Inflammatory macrophage (primary cell): ENCODE measurements at regions not wholly inside any gene's neighbourhood (a gene's known extent, or its start where the extent isn't known, plus 50 kb on each side); places are given as distances from the start of the nearest gene placed in this dataset.

Experiments
- DNase-seq, 2 donors: peaks; one replicate each; pipeline ENCODE4 v3.0.0-alpha.2; 2020 to 2022

DNA sequence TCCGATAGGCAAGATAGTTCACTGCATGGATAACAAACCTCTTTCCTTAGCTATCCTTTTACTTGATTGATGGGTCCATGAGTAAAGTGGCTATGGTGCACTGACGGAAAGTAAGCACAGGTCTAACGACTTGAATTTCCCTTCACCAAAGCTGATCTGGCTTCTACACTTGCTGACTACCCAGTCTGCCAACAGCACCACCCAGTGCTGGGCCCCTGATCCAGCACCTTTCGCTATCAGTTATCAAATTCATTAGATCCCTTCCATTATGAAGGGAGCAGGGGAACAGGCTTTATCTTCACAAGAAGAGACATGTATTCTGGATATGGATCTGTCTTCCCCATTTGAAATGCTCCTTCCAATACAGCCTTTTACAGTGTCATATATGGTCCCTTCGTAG, 855.9 kb downstream of the GRID1 start:
- no peak for DNase-seq

DNA sequence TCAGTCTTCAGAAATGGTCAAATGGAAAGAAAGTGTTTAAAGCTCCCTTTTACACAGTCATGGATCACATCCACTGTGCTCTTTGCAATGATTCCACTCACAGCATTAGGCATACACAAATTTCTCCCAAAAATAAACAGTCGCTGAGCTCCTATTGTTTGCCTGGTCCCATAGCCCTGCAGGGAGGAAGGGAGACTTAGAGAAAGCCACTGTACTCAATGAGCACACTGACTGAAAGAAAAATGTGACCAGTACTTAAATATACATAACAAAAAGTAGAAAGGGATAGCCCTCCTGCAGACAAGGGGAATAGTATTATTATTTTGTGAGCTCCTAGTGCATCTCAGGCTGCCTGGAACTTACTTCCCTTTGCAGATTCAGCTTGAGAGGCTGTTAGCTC, 853.2 kb downstream of the GRID1 start:
- DNase-seq = no peak

DNA sequence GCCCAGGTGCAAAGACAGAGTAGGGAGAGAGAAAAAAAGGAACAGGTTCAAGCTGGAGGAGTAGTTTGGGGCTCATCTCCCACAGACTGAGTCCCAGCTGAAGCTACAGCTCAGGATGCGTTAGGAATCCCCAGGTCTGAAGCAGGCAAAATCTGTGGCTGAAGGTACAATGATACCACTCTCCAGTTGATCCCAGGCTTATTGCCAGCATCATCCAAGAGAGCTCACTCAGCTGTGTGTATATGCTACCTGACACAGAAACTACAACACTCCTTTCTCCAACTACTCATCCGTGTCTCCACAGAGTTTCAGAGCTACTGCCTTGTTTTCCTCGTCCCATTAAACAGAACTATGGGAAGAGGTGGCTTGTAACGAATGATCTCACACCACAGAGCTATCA, 851.3 kb downstream of the GRID1 start:
- no peak for DNase-seq

DNA sequence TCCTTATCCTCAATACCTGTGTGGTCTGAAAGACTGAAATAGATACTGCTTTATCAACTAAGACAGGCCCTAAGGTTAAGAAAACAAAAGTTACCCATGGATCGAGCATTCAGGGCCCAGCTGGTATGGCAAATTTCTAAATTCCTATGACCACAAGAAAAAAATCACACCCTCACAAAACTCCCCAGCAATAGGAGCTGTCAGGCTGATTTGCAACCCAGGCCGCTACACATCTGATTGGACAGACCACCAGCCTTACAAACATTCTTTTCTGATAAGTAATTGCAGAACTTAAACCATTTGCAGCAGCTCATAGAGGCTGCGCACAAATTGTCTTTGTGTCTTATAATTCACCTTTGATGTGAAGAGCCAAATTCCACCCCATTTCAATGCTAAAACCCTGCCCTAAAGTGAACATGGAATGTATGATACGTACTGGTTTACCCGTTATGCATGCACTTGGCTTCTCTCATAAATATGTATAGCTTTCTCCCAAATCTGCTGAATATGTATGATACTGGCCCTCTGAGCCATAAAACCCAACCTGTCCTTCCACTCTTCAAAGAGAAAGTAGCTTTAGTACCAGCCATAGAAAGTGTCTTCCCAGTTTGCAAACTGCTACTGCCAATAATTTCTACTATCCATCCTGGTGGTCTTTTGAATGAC, 842.5 kb downstream of the GRID1 start:
- DNase-seq = no peak

DNA sequence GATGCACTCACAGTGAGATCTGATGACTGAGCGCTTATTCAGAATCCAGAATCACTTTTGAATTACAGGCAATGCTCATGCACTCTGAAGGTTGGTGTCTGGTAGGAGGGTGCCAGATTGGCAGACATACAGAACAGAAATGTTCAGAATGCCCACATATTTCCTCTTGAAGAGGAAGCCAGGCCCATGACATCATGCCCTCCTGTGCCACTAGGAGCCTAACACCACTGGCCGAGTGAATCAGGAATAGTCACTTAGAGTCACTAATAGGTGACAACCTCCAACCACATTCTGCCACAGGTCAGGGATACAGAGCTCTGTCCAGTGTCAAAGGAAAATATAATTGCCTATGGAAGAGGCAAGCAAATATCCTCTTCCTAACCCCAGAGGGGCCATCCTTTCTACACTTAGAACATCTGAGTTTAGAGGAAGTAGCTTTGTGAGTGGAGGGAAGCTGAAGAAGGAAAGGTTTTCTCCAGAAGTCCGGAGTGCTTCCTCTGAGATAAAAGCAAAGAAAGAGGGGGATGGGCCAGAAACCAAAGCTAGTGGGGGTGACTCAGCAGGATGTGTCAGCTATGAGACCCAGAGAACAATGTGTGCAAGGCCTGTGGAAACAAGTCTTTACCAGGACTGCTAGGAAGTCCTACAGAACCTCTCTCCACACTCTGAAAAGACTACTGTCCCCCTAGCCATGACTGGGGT, 838.8 kb downstream of the GRID1 start:
- DNase-seq = no peak

DNA sequence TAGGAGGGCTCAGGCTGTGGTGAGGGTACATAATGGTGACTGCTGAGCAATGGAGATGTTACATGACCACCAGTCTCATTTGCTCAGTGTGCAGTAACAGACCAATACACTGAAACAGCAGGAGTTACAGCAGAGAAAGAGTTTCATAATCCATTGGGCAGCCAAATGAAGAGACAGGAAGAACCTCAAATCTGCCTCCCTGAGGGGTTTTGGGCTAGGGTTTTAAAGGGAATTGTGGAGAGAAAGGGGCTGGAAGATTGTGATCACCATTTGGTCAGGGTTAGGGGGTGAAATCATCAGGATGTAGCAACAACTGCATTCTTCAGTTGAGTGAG, 838.3 kb downstream of the GRID1 start:
- DNase-seq = no peak

DNA sequence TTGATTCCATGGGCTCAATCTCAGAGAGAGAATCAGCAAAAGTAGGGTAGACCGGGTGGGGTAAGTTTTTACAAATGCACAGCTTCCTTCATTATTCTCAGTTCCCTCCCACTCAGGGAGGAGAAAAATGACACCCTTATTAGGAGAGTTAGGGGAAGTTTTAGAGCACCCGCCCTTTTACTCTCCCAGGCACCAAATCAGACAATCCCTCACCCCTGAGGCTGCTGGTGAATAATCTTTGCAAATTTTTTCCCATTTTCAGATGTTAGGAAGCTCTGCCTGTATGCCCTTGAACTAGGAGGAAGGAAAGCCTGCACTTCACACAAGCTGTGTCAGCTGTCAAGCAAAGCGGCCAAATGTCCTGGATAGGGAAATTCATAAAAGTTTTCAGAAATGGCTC, 834.9 kb downstream of the GRID1 start:
- no peak for DNase-seq

DNA sequence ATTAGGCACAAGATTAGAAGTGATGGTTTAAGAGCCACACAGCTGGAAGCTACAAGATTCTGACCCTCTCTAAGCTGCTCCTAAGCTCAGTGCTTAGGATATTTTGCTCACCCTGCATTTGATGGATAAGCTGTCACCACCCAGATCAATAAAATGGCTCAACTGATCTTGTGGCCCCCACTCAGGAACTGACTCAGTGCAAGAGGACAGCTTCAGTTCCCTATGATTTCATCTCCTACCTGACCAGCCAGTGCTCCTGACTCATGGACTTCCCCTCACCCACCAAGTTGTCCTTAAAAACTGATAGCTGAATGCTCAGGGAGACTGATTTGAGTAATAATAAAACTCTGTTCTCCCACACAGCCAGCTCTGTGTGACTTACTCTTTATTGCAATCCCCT, 833.8 kb downstream of the GRID1 start:
- DNase-seq = no peak

DNA sequence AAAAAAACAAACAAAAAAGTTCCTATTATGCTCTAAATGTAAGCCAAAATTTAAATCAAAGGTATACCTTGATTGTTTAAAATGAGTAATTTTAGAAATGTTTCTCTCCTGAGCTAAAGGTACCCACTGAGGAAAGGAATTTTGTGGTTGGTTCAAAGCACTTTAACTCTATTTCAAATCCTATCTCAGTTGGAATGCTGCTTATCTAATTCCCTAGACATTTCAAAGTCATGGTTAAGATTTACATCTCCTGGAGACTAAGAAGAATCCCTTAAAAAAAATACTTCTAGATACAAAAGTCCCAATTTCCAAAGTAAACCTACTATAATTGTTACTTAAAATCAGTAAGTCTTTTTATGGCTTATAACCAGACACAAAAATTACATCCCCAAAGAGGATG, 830.7 kb downstream of the GRID1 start:
- no peak for DNase-seq

DNA sequence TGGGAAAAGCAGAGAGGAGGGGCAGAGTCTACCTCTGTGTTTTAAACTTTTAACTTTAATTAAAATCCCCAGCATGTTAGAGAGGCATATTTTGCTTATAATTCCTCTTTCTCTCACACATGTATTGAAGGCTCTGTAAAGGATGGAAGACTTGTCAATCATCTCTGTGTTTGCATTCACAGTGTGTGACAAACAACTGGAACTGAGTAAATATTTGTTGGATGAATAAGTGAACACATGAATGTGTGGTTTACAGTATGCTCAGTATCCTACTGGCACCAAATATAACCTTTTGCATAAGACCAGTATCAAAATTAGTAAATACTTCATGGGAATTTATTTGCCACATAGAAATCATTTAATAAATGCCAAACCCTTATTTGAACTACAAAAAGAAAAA, 829.0 kb downstream of the GRID1 start:
- no peak for DNase-seq

DNA sequence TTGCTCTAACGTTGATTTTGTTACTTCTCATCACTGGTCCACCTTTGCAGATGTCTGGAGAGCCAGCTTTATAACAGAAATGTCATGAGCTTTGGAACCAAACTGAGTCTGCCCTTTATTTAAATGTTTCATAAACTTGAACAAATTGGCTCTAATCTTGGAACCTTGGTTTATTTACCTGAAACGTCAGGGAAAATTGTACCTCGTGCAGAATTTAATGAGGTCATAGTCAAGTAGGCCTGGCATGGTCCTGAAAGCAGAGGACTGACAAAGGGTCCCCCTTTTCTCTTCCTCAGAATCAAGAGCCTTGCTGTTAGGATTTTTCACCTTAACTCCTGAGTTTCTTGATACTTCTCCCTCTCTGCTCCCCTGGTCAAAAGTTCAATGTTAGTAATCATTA, 828.0 kb downstream of the GRID1 start:
- no peak for DNase-seq

DNA sequence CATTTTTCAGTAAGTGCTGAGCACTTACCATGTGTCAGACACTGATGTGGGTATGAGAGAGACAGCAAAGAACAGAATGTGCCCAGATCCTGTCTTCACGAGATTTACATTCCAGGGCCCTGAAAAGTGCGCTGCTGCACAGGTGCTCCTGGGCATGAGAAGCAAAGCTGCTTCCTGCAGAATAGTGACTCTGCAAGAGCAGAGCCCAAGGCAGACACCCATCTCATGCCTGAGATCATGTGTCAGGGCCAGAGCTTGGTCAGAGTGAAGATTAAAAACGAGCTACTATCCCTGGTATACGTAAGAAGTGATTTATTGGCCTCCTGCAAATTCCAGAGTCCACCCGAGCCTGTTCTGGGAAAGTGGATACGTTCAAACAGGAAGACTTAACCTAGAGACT, 824.4 kb downstream of the GRID1 start:
- DNase-seq = no peak

DNA sequence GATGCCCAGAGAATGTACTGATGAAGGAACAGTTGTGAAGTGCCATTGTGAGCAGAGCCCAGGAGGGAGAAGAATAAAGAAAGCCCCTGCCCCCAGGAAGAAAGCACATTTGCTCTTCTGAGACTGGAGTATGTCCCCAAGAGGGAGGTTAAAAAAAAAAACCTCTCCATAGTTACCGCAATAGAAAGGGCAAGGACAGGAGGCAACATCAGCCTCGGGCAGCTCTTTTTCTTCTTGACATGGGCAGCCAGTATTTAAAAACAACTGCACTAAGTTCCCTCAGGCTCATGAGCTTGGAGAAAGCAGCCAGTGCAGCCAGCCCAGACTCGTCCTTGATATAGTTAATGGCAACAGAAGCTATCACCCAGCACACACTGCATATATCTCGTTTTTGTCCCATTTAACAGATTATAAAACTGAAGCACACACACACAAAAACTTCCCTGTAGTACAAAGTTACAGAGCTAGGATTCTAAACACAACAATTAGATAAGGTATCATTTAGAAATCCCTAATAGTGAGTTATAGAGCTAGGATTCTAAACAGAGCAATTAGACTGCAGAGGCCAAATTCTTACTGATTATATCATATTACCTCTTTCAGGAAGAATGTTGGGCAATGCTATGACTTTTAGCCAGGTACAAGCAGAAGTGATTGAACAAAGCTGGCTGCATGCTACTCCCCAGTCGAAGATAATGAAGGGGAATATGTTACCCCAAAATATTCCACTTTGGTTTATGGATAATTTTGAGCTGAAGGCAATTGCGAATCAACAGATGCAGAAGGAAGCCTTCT, 823.5 kb downstream of the GRID1 start:
- DNase-seq = no peak

DNA sequence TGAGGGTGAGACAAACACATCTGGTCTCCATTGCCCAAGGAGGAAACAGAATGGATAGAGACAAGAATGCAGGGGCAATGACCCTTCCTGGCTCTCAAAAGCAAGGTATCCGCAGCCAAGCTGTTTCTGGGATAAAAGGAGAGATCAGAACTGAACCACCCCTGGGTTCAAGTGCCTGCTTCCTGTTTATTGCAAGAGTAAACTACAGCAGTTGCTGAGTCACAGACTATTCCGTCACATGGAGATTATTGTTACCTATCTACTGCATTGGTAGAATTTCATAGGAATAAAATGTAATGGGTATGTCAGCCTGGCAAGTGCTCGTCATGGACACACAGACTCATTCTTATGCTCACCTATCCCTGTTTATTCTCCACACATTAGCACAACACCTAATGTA, 821.6 kb downstream of the GRID1 start:
- DNase-seq = no peak

DNA sequence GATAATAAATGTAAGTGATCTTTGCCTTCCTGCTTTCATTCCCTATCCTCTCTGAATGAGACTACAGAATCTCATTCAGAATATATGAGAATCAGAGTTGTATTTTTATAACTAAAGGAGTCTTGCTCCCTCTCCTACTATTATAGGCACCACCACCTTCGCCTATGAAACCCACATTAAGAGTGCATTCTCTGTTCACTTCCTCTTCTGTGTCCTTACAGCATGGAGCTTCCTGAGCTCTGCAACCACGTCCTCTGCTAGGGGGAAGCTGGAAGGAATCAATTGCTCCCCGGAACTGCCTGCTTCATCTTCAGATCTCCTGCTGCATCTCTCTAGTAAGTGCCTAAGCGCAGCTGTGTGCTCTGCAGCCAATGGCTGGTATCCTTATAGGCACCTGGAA, 820.7 kb downstream of the GRID1 start:
- DNase-seq = no peak

DNA sequence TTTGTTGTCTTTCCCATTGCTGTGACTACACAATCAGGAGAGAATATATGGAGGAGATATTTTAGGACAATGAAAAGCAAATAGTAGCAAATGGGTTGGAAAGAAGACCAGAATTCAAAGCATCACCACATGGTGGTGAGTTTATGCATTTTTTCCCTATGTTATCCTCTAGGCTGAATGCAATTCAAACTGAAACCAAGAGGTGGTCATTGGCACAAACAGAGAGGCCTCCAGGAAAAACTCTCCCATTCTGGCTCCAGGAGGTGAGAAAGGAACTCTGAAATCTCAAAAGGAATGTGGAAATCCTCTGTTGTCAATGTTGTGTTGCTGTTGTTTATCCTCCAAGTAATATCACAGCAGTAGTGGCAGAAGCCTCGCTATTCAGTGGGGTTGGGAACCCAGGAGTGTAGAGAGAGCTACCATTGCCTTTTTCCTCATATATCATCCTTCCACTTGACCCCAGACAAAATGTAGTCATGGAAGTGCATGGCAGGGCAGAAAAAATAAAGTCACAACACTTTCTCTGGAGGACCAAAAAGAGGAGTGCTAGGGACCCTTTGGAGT, 819.1 kb downstream of the GRID1 start:
- DNase-seq = no peak

DNA sequence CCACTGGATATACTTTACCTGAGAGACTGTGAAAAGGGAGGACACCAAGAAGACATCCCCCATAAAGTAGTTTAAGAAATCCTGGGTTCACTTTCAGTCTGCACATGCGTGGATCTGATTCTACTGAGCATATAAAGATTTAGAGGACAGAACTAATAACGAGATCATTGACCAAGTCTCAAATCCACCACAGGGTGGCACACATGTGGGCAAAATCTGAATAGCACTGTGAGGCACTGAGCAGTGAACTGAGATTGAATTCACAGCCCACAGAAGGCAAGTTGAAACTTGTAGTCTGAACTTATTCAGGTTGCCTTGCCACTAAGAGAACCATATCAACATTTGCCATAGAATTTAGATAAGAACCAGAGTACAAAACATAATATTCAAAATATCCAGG, 818.6 kb downstream of the GRID1 start:
- DNase-seq = no peak
